ENCODE measurements at regions not wholly inside any gene's neighbourhood (a gene's known extent, or its start where the extent isn't known, plus 50 kb on each side); places are given as distances from the start of the nearest gene placed in this dataset.

- DNase-seq, result no peak
- TF ChIP-seq GATA1 (IDR thresholded peaks at IDR 0.05; ENCODE audit: low read depth, low read length) (no peak), POLR2A (IDR thresholded peaks at IDR 0.05; ENCODE audit: low read length) (no peak)
Observed at GRCh38 chr5:21661184-21661583, 1192.0 kb downstream of the CDH12 start.

DNA sequence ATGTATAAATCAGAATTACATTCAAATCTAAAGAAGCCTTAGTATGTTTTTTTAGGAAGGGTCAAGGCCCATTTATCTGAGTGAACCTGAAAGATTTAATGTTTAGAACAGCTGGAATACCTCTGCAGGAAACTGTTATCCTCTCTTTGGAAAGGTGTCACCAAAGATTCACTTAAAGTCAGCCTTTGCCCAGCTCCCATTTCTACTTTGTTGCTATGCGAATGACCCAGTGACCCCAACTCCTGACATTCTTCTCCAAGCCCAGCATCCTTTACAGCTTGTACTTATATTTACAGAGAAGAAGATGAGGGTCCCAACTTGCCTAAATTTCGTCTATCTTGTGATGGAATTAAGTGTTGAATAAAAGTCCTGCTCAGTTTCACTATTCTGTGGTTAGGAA is 1198.6 kb downstream of the CDH12 start:
- DNase-seq, result no peak
- TF ChIP-seq GATA1 (IDR thresholded peaks at IDR 0.05; ENCODE audit: low read depth, low read length) (no peak), POLR2A (IDR thresholded peaks at IDR 0.05; ENCODE audit: low read length) (no peak)

- no peak for DNase-seq
- TF ChIP-seq POLR2A (IDR thresholded peaks at IDR 0.05; ENCODE audit: low read length) (no peak), GATA1 (IDR thresholded peaks at IDR 0.05; ENCODE audit: low read depth, low read length) (no peak)
Observed at GRCh38 chr5:21649969-21650368, 1203.2 kb downstream of the CDH12 start.

DNA sequence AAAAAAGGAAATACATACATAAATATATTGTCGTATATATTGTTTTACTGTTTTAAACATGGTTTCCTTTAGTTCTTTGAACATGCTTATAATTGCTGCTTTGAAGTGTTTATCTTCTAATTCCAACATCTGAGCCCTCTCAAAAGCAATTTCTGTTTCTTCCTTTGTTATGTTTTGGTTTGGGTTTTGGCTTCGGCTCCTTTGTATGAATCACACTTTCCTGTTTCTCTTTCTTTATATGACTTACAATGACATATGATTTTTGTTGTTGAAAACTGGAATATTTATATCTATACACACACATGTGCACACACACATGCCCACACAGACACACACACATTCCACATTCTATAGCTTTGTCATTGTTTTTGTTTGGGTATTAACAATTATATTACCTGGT is 1206.7 kb downstream of the CDH12 start:
- no peak for DNase-seq
- TF ChIP-seq GATA1 (IDR thresholded peaks at IDR 0.05; ENCODE audit: low read depth, low read length), result no peak
- no peak for TF ChIP-seq POLR2A (IDR thresholded peaks at IDR 0.05; ENCODE audit: low read length)

GRCh38 chr5:21644032-21644431 is 1209.1 kb downstream of the CDH12 start:
- no peak for TF ChIP-seq POLR2A (IDR thresholded peaks at IDR 0.05; ENCODE audit: low read length)
- TF ChIP-seq GATA1 (IDR thresholded peaks at IDR 0.05; ENCODE audit: low read depth, low read length), result no peak
- no peak for DNase-seq

DNA sequence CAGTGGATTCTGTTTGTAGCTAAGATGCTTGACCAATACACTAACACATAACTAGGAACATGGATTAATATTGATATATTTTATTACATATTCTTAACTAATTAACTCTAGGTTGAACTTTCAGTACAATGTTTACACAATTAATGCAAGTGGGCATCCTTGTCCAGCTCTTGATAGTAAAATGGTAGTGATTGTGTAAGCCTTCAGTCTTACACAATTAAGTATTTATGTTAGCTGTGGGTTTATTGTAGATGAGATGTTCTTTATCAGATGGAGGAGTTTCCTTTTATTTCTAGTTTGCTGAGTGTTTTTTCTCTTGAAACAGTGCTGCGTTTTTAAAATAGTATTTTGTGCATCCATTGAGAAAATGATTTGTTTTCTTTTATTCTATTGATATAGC is 1210.8 kb downstream of the CDH12 start:
- TF ChIP-seq POLR2A (IDR thresholded peaks at IDR 0.05; ENCODE audit: low read length), result no peak
- TF ChIP-seq GATA1 (IDR thresholded peaks at IDR 0.05; ENCODE audit: low read depth, low read length), result no peak
- DNase-seq, result no peak

- TF ChIP-seq GATA1 (IDR thresholded peaks at IDR 0.05; ENCODE audit: low read depth, low read length) (no peak), POLR2A (IDR thresholded peaks at IDR 0.05; ENCODE audit: low read length) (no peak)
- no peak for DNase-seq
Observed at GRCh38 chr5:21623831-21624230, 1229.3 kb downstream of the CDH12 start.

- DNase-seq, result no peak
- no peak for TF ChIP-seq POLR2A (IDR thresholded peaks at IDR 0.05; ENCODE audit: low read length)
- TF ChIP-seq GATA1 (IDR thresholded peaks at IDR 0.05; ENCODE audit: low read depth, low read length), result no peak
Observed at GRCh38 chr5:21615195-21615765, 1237.9 kb downstream of the CDH12 start.

GRCh38 chr5:21613971-21614488 is 1239.1 kb downstream of the CDH12 start:
- no peak for TF ChIP-seq GATA1 (IDR thresholded peaks at IDR 0.05; ENCODE audit: low read depth, low read length)
- no peak for DNase-seq

DNA sequence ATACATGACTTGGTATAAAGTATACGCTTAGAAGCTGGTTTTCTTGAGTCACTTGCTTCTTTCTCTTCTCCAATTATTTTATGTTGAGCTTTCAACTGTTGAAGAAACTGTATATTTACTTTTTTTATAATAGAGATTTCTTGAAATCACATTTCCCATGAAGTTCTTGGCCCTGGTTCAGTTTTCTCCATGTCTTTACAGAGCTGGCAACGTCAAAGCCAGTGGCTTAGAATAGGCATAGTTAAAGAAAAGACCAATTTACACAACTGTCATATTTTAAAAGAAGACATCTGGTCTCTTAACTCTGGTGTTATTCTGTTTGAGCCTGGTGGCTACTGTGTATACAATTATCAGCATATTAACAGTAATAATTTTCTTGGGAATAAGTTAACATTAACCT is 1249.3 kb downstream of the CDH12 start:
- DNase-seq, result no peak
- TF ChIP-seq GATA1 (IDR thresholded peaks at IDR 0.05; ENCODE audit: low read depth, low read length) (no peak), POLR2A (IDR thresholded peaks at IDR 0.05; ENCODE audit: low read length) (no peak)

DNA sequence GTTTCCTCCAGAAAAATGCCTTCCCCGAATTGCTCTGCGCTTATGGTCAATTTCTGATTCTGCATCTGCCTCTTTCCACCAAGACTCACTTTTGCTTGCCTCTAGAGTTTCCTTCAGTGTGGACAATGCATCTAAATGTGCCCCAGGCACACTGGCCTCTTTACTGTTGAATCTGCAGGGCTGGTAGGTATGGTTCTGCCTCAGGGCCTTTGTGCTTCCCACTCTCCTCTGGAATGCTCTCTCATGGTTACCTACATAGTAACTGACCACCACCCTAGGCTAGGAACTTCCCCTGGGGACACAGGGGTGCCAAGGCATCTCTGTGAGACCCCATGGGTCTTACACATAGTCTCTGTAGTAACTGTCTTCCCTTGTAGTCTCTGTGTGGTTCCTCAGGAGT is 1258.6 kb downstream of the CDH12 start:
- no peak for DNase-seq
- TF ChIP-seq GATA1 (IDR thresholded peaks at IDR 0.05; ENCODE audit: low read depth, low read length) (no peak), POLR2A (IDR thresholded peaks at IDR 0.05; ENCODE audit: low read length) (no peak)

GRCh38 chr5:21593261-21593660 is 1259.9 kb downstream of the CDH12 start:
- no peak for DNase-seq
- no peak for TF ChIP-seq POLR2A (IDR thresholded peaks at IDR 0.05; ENCODE audit: low read length)
- no peak for TF ChIP-seq GATA1 (IDR thresholded peaks at IDR 0.05; ENCODE audit: low read depth, low read length)

DNA sequence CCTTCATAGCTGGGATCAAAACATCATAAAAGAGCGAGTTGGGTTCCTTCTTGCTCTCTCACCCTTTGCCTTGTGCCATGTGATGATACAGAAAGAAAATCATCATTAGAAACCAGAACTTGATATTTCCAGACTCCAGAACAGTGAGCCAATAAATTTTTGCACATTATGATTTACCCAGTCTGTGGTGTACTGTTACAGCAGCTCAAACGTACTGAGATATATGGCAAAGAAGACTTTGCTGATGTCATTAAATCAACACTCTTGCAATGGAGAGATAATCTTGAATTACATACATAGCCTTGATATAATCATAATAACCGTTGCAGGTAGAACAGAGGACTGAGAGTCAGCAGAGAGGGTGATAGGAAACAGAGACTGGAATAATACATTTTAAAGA is 1271.6 kb downstream of the CDH12 start:
- no peak for DNase-seq
- no peak for TF ChIP-seq POLR2A (IDR thresholded peaks at IDR 0.05; ENCODE audit: low read length)
- no peak for TF ChIP-seq GATA1 (IDR thresholded peaks at IDR 0.05; ENCODE audit: low read depth, low read length)

GRCh38 chr5:21574961-21575360 is 1278.2 kb downstream of the CDH12 start:
- TF ChIP-seq POLR2A (IDR thresholded peaks at IDR 0.05; ENCODE audit: low read length) (no peak), GATA1 (IDR thresholded peaks at IDR 0.05; ENCODE audit: low read depth, low read length) (no peak)
- no peak for DNase-seq

- TF ChIP-seq POLR2A (IDR thresholded peaks at IDR 0.05; ENCODE audit: low read length) (no peak), GATA1 (IDR thresholded peaks at IDR 0.05; ENCODE audit: low read depth, low read length) (no peak)
Observed at GRCh38 chr5:21574438-21574837, 1278.7 kb downstream of the CDH12 start.

More at GRCh38 chr5:21574438-21574837, 1278.7 kb downstream of the CDH12 start:
- DNase-seq, result peak; percentile 7 to 43
